H9 (cell line): ENCODE measurements at regions not wholly inside any gene's neighbourhood (a gene's known extent, or its start where the extent isn't known, plus 50 kb on each side); places are given as distances from the start of the nearest gene placed in this dataset.

ENCODE experiments used
- DNase-seq: peaks from one replicate; pipeline ENCODE4 v3.0.0-alpha.2; 2017
- H2AFZ ChIP-seq: one replicate; pipeline ENCODE4 v1.6.1; 2013; ENCODE audit warnings: mild to moderate bottlenecking, low read length, control low read depth, moderate library complexity
- H2AK5ac ChIP-seq: 2 replicates; pipeline ENCODE4 v1.6.1; 2013; ENCODE audit warnings: low read length, control low read depth, mixed read lengths; ENCODE audit not compliant: insufficient read length
- H2BK120ac ChIP-seq: one replicate; pipeline ENCODE4 v1.6.1; 2013; ENCODE audit warnings: low read depth, mild to moderate bottlenecking, low read length, control low read depth, inconsistent platforms; ENCODE audit not compliant: poor library complexity, severe bottlenecking
- H2BK12ac ChIP-seq: 2 replicates; pipeline ENCODE4 v1.6.1; 2013; ENCODE audit warnings: low read length, control low read depth, mixed read lengths, low read depth; ENCODE audit not compliant: insufficient read length
- H2BK15ac ChIP-seq: 2 replicates; pipeline ENCODE4 v1.6.1; 2013; ENCODE audit warnings: low read depth, low read length, control low read depth
- H2BK20ac ChIP-seq: one replicate; pipeline ENCODE4 v1.6.1; 2013; ENCODE audit warnings: low read depth, mild to moderate bottlenecking, low read length, control low read depth, inconsistent platforms; ENCODE audit not compliant: poor library complexity, severe bottlenecking
- H2BK5ac ChIP-seq: 2 replicates; pipeline ENCODE4 v1.6.1; 2013; ENCODE audit warnings: low read length, control low read depth, mixed read lengths; ENCODE audit not compliant: insufficient read length
- H3K14ac ChIP-seq: 2 replicates; pipeline ENCODE4 v1.6.1; 2013; ENCODE audit warnings: low read length, control low read depth; ENCODE audit not compliant: insufficient read depth
- H3K18ac ChIP-seq: 2 replicates; pipeline ENCODE4 v1.6.1; 2013; ENCODE audit warnings: low read depth, mild to moderate bottlenecking, mixed read lengths, low read length, control low read depth; ENCODE audit not compliant: insufficient read length
- H3K23ac ChIP-seq: 2 replicates; pipeline ENCODE4 v1.6.1; 2013; ENCODE audit warnings: low read length, control low read depth, mixed read lengths, low read depth; ENCODE audit not compliant: insufficient read length
- H3K23me2 ChIP-seq: 2 replicates; pipeline ENCODE4 v1.6.1; 2013; ENCODE audit warnings: low read depth, mild to moderate bottlenecking, mixed read lengths, low read length, control low read depth; ENCODE audit not compliant: insufficient read length, poor library complexity, severe bottlenecking
- H3K27ac ChIP-seq: 2 replicates; pipeline ENCODE4 v1.5.1; 2013; ENCODE audit warnings: low read length, control low read depth, mixed read lengths, low read depth; ENCODE audit not compliant: insufficient read length
- H3K27me3 ChIP-seq: 2 replicates; pipeline ENCODE4 v1.6.1; 2013; ENCODE audit warnings: low read length, control low read depth, inconsistent platforms; ENCODE audit not compliant: insufficient read depth
- H3K4ac ChIP-seq: 2 replicates; pipeline ENCODE4 v1.6.1; 2013; ENCODE audit warnings: low read depth, mild to moderate bottlenecking, control low read depth, inconsistent platforms, low read length, moderate library complexity
- H3K4me1 ChIP-seq: 2 replicates; pipeline ENCODE4 v1.6.1; 2013; ENCODE audit warnings: low read length, control low read depth, inconsistent platforms; ENCODE audit not compliant: insufficient read depth
- H3K4me2 ChIP-seq: 2 replicates; pipeline ENCODE4 v1.6.1; 2013; ENCODE audit warnings: low read length, control low read depth, mixed read lengths; ENCODE audit not compliant: insufficient read length, insufficient read depth
- H3K56ac ChIP-seq: 2 replicates; pipeline ENCODE4 v1.6.1; 2013; ENCODE audit warnings: low read depth, mild to moderate bottlenecking, mixed read lengths, low read length, control low read depth; ENCODE audit not compliant: insufficient read length
- H3K79me1 ChIP-seq: 2 replicates; pipeline ENCODE4 v1.6.1; 2013; ENCODE audit warnings: low read depth, mild to moderate bottlenecking, moderate library complexity, low read length, control low read depth, inconsistent platforms; ENCODE audit not compliant: insufficient read depth, poor library complexity, severe bottlenecking
- H3K79me2 ChIP-seq: 2 replicates; pipeline ENCODE4 v1.6.1; 2013; ENCODE audit warnings: low read length, control low read depth, inconsistent platforms; ENCODE audit not compliant: insufficient read depth
- H3K9ac ChIP-seq: 2 replicates; pipeline ENCODE4 v1.6.1; 2013; ENCODE audit warnings: low read length, control low read depth, mixed read lengths; ENCODE audit not compliant: insufficient read length; ENCODE audit errors: extremely low read depth
- H3K9me3 ChIP-seq: one replicate; pipeline ENCODE4 v1.6.1; 2013; ENCODE audit warnings: low read depth, low read length, inconsistent platforms; ENCODE audit not compliant: control insufficient read depth
- H3T11ph ChIP-seq: one replicate; pipeline ENCODE4 v1.6.1; 2013; ENCODE audit warnings: mild to moderate bottlenecking, low read length, control low read depth, inconsistent platforms
- H4K20me1 ChIP-seq: one replicate; pipeline ENCODE4 v1.6.1; 2013; ENCODE audit not compliant: control insufficient read depth, insufficient read length, insufficient read depth
- H4K5ac ChIP-seq: 2 replicates; pipeline ENCODE4 v1.6.1; 2013; ENCODE audit warnings: low read depth, mild to moderate bottlenecking, mixed read lengths, low read length, control low read depth; ENCODE audit not compliant: insufficient read length
- H4K8ac ChIP-seq: replicated peaks from 2 replicates; pipeline ENCODE4 v1.6.1; 2013; ENCODE audit warnings: low read length, control low read depth, mixed read lengths, low read depth; ENCODE audit not compliant: insufficient read length
- H4K91ac ChIP-seq: 2 replicates; pipeline ENCODE4 v1.6.1; 2013; ENCODE audit warnings: low read depth, mild to moderate bottlenecking, moderate library complexity, mixed read lengths, low read length, control low read depth; ENCODE audit not compliant: insufficient read length
- H3K27ac Mint-ChIP-seq, 3 experiments: 2 replicates in 2 of 3; 3 replicates in 1 of 3; pipeline ENCODE4 v1.8.0; 2020 to 2021; ENCODE audit warnings: mixed read lengths in 3 of 3, mild to moderate bottlenecking in 1 of 3, moderate library complexity in 1 of 3
- H3K27me3 Mint-ChIP-seq: 2 replicates; pipeline ENCODE4 v1.8.0; 2021; ENCODE audit warnings: low read depth, mild to moderate bottlenecking, moderate library complexity, mixed read lengths
- H3K36me3 Mint-ChIP-seq, 3 experiments: 2 replicates in 2 of 3; 3 replicates in 1 of 3; pipeline ENCODE4 v1.8.0; 2020 to 2021; ENCODE audit warnings: low read depth in 3 of 3, mixed read lengths in 3 of 3; ENCODE audit not compliant: insufficient read depth in 1 of 3
- H3K4me1 Mint-ChIP-seq, 2 experiments: 2 replicates each; pipeline ENCODE4 v1.8.0; 2020; ENCODE audit warnings: mixed read lengths in 2 of 2
- H3K4me3 Mint-ChIP-seq, 2 experiments: 2 replicates in 1 of 2; 3 replicates in 1 of 2; pipeline ENCODE4 v1.8.0; 2020 to 2021; ENCODE audit warnings: mild to moderate bottlenecking in 2 of 2, mixed read lengths in 2 of 2, moderate library complexity in 1 of 2
- H3K9me3 Mint-ChIP-seq, 2 experiments: 2 replicates in 1 of 2; 3 replicates in 1 of 2; pipeline ENCODE4 v1.8.0; 2020; ENCODE audit warnings: mild to moderate bottlenecking in 2 of 2, mixed read lengths in 2 of 2, moderate library complexity in 1 of 2
- CTCF ChIP-seq: fragments of 200-600 bp; sonication (generic); conservative IDR thresholded peaks from 3 replicates; pipeline ENCODE4 v1.8.0; 2021; ENCODE audit warnings: antibody characterized with exemption, mild to moderate bottlenecking
- WGBS: extraction: QIAGEN DNeasy Blood & Tissue Kit; methylation state at CpG from one replicate; pipeline ENCODE4 v1.1.7; 2013; ENCODE audit warnings: missing lambda C conversion rate, low lambda C conversion rate, mixed read lengths; ENCODE audit not compliant: insufficient read length; ENCODE audit errors: extremely low coverage; 5-methylcytosine and 5-hydroxymethylcytosine counted together

DNA sequence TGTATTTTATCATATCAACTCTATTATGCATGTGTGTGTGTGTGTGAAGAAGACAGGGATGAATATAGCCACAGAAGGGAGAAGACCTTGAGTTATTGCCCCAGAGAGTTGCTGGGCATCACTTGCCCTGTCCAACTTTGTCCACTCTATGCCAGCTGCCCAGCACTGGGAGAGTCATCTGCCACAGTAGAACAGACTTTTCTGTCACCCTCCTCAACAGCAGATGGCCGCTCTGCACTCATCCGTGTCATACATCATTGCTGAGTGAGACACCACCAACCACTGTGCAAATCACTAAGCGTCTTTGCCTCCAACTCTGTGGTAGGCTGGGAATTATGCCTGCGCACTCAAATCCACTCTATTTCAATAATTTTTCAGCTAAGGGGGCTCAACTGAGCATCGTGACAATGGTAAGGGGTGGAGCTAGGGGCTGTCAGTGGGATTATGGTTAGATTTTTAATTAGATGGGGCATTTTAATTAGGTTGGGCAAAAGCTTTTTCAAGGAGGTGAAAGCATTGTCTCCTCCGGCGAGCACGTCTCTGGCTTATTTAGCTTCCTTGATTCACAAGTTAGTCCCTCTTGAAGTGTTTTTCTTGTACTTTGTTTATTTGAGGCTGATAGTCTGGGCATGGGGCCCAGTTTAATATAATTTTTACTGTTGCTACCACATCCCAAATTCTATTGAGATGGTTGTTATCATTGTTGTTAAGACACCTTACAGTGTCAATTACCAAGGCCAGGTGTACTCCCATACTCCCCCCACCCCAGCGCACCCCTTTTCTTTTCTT is 100.1 kb upstream of the KLF3 start:
- H3K4me2 ChIP-seq, result no peak overlapping the region
- no peak overlapping the region for H2BK5ac ChIP-seq
- H3T11ph ChIP-seq, result no peak overlapping the region
- H4K20me1 ChIP-seq, result no peaks in the 10 kb centered on the region
- H3K4me3 Mint-ChIP-seq, result no peak overlapping the region
- no peak overlapping the region for H3K56ac ChIP-seq
- H4K8ac ChIP-seq, result no peak overlapping the region
- no peaks in the 10 kb centered on the region for H3K36me3 Mint-ChIP-seq
- no peak overlapping the region for H3K27ac Mint-ChIP-seq
- TF ChIP-seq CTCF, result no peak
- peaks cover 2% of the 10 kb centered on the region for H3K27me3 Mint-ChIP-seq
- H3K79me2 ChIP-seq, result no peaks in the 10 kb centered on the region
- H3K79me1 ChIP-seq, result no peaks in the 10 kb centered on the region
- no peaks in the 10 kb centered on the region for H3K9me3 Mint-ChIP-seq
- H2AK5ac ChIP-seq, result no peak overlapping the region
- no peak overlapping the region for H3K23ac ChIP-seq
- H2BK20ac ChIP-seq, result no peak overlapping the region
- no peak overlapping the region for H3K27ac ChIP-seq
- no peak overlapping the region for H4K5ac ChIP-seq
- no peak overlapping the region for H2AFZ ChIP-seq
- no peak overlapping the region for H2BK12ac ChIP-seq
- no peak overlapping the region for H2BK15ac ChIP-seq
- no peak overlapping the region for H3K18ac ChIP-seq
- H3K4me1 ChIP-seq, result no peaks in the 10 kb centered on the region
- H3K27me3 ChIP-seq, result no peaks in the 10 kb centered on the region
- H3K23me2 ChIP-seq, result no peaks in the 10 kb centered on the region
- H3K4ac ChIP-seq, result no peak overlapping the region
- WGBS, result no CpG with 5 or more reads among the region's 9 CpGs
- no peaks in the 10 kb centered on the region for H3K9me3 ChIP-seq
- DNase-seq, result no peak
- H2BK120ac ChIP-seq, result no peak overlapping the region
- H4K91ac ChIP-seq, result no peak overlapping the region
- H3K4me1 Mint-ChIP-seq, result peaks cover 8 to 11% of the 10 kb centered on the region in 2 experiments; a peak in 3 of 4 replicates
- H3K14ac ChIP-seq, result no peak overlapping the region
- H3K9ac ChIP-seq, result no peak overlapping the region
